Esophagus (tissue), 2 donors: ENCODE measurements at regions not wholly inside any gene's neighbourhood (a gene's known extent, or its start where the extent isn't known, plus 50 kb on each side); places are given as distances from the start of the nearest gene placed in this dataset.

Source experiments
- H3K27ac ChIP-seq, 2 donors: one replicate each; pipeline ENCODE4 v1.5.1; 2013; ENCODE audit warnings: low read depth in 2 of 2, mild to moderate bottlenecking in 2 of 2, inconsistent platforms in 1 of 2, low read length in 1 of 2, moderate library complexity in 1 of 2
- H3K27me3 ChIP-seq, 2 donors: one replicate each; pipeline ENCODE4 v1.6.1; 2013; ENCODE audit warnings: low read length in 2 of 2, control low read depth in 1 of 2, mild to moderate bottlenecking in 1 of 2; ENCODE audit not compliant: insufficient read depth in 2 of 2, control insufficient read depth in 1 of 2
- H3K36me3 ChIP-seq, 2 donors: one replicate each; pipeline ENCODE4 v1.6.1; 2013; ENCODE audit warnings: low read length in 1 of 2; ENCODE audit not compliant: control insufficient read depth in 2 of 2, insufficient read depth in 2 of 2
- H3K4me1 ChIP-seq, 2 donors: one replicate each; pipeline ENCODE4 v1.6.1; 2013; ENCODE audit warnings: low read length in 1 of 2; ENCODE audit not compliant: control insufficient read depth in 2 of 2, insufficient read depth in 2 of 2
- H3K4me3 ChIP-seq, 2 donors: one replicate each; pipeline ENCODE4 v1.5.1; 2013; ENCODE audit warnings: low read length in 2 of 2, mild to moderate bottlenecking in 2 of 2, low read depth in 1 of 2, moderate library complexity in 1 of 2
- H3K9me3 ChIP-seq, 2 donors: one replicate each; pipeline ENCODE4 v1.6.1; 2013; ENCODE audit warnings: mild to moderate bottlenecking in 2 of 2, low read depth in 1 of 2, low read length in 1 of 2, moderate library complexity in 1 of 2; ENCODE audit not compliant: control insufficient read depth in 2 of 2, insufficient read depth in 1 of 2
- WGBS, 2 donors: extraction: QIAGEN DNeasy Blood & Tissue Kit; methylation state at CpG; one replicate each; pipeline ENCODE4 v1.1.7; 2013; 5-methylcytosine and 5-hydroxymethylcytosine counted together
- donor health status: healthy with polysubstance abuse.
- donor health status: Bipolar disorder and iron deficiency.

DNA sequence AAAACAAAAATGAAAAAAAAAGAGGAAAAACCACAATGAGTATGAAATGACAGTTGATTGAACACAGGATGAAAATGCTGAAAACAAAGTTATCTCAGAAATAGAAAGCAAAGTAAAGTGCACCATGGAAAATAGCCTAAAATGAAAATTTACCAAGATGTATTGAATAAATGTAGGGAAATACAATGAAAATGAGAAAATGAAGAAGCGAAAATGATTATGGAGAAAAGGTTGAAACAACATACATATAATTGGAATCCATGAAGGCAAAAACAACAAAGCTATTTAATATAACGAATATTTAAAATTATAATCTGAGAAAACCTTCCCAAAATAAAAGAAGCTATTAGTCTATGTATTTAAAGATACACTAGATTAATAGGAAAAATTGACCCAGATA, 147.4 kb downstream of the TMEM18 start:
- no peak overlapping the region for H3K27ac ChIP-seq
- no peak overlapping the region for H3K4me3 ChIP-seq
- no peaks in the 10 kb centered on the region for H3K4me1 ChIP-seq
- WGBS, 2 donors: 79 to 85% methylated on average over 2 of the region's 2 CpGs
- peaks cover 0 to 4% of the 10 kb centered on the region in 2 donors for H3K9me3 ChIP-seq
- no peaks in the 10 kb centered on the region for H3K27me3 ChIP-seq
- no peaks in the 10 kb centered on the region for H3K36me3 ChIP-seq

DNA sequence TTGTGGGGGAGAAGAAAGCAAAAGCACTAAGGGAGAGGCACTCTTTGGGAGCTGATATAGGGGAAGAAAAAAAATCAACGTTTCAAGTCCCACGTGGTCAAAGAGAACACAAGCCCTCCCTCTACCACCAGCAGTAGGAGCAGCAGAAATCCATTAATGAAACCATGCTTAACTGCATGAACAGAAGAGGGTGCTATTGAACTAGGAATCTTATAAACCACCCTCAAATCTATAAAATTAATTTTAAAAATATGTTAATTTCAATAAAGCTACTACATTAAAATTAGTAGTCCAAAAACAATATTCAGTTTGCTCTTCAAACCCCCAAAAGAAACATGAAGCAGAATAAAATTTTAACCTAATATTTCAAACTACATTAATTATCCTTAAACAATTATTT, 147.8 kb downstream of the TMEM18 start:
- 0 to 1% methylated on average over 2 of the region's 2 CpGs for WGBS, 2 donors
- no peak overlapping the region for H3K27ac ChIP-seq
- H3K4me1 ChIP-seq: no peaks in the 10 kb centered on the region
- H3K4me3 ChIP-seq: no peak overlapping the region
- no peaks in the 10 kb centered on the region for H3K27me3 ChIP-seq
- peaks cover 0 to 4% of the 10 kb centered on the region in 2 donors for H3K9me3 ChIP-seq
- H3K36me3 ChIP-seq: no peaks in the 10 kb centered on the region

DNA sequence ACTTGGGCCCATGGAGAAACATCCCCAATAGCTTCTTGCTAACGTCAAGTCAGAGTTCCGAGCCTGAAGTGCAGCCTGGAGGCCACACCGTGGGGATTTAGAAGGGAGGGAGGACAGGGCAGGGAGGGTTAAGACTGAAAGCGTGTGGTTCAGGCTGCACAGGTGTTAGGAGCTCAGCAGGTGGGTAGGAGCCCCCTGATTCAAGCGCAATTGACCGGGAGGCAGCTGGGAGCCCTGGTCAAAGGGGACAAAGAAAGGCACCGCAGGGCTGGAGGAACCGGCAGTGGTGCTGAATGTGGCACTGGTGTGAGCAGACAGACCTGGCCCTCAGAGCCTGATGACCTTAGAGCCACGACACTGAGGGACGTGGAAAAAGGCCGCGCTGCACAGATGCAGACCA, 149.6 kb downstream of the TMEM18 start:
- WGBS, 2 donors: 64% methylated on average over 12 of the region's 12 CpGs
- Histone ChIP-seq H3K27ac (no peak overlapping the region), H3K4me1 (peaks cover 0 to 3% of the 10 kb centered on the region in 2 donors), H3K9me3 (peaks cover 0 to 4% of the 10 kb centered on the region in 2 donors), H3K27me3 (no peaks in the 10 kb centered on the region), H3K36me3 (no peaks in the 10 kb centered on the region), H3K4me3 (no peak overlapping the region)

DNA sequence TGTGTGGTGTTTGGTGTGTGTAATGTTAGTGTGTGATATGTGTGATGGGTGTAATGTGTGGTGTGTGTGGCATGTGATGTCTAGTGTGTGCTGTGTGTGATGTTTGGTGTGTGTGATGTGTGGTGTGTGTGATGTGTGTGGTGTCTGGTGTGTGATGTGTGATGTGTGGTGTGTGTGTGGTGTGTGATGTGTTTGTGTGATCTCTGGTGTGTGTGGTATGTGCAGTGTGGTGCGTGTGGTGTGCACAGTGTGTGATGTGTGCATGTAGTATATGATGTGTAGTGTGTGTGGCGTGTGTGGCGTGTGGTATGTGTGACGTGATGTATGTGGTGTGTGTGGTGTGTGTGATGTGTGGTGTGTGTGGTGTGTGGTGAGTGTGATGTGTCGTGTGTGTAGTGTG, 150.3 kb downstream of the TMEM18 start:
- peaks cover 0 to 8% of the 10 kb centered on the region in 2 donors for H3K9me3 ChIP-seq
- H3K4me3 ChIP-seq: no peak overlapping the region
- no peaks in the 10 kb centered on the region for H3K27me3 ChIP-seq
- no peaks in the 10 kb centered on the region for H3K36me3 ChIP-seq
- WGBS, 2 donors: 94 to 96% methylated on average over 5 of the region's 5 CpGs
- H3K4me1 ChIP-seq: peaks cover 0 to 3% of the 10 kb centered on the region in 2 donors
- H3K27ac ChIP-seq: no peak overlapping the region

DNA sequence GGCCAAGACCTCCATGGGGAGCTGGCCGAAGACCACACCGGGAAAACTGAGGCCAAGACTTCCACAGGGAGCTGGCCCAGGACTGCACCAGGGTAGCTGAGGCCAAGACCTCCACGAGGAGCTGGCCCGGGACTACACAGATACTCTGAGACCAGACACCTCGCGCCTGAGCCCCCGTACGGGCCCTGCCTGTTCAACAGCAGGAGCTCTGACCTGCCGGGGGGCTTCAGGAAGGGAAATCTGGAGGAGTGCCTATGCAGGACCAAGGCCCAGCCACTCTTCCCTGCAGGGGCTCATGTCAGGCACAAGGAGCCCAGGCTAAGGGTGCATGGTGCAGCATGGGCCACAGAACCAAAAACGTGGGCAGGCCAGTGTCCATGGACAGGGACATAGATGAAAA, 151.6 kb downstream of the TMEM18 start:
- H3K27me3 ChIP-seq: no peaks in the 10 kb centered on the region
- H3K27ac ChIP-seq: no peak overlapping the region
- peaks cover 0 to 9% of the 10 kb centered on the region in 2 donors for H3K9me3 ChIP-seq
- H3K36me3 ChIP-seq: no peaks in the 10 kb centered on the region
- no peak overlapping the region for H3K4me3 ChIP-seq
- 91 to 94% methylated on average over 10 of the region's 10 CpGs for WGBS, 2 donors
- peaks cover 0 to 3% of the 10 kb centered on the region in 2 donors for H3K4me1 ChIP-seq

DNA sequence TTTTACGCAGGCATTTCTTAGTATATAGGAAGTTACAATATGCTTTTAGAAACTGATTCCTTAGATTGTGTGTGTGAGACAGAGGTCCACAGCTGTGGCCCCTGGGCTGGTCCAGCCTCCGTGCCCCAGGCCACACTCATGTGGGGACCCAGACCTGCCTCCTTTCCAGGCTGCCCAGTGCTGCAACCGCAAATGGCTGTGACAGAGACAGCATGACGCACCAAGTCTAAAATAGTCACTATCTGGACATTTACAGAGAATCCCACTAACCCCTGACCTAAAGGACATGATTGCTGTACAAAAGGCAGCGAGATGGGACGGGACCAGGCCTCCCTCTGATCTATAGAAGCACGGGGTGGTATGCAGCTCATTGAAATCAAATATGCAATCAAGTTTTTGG, 152.2 kb downstream of the TMEM18 start:
- no peak overlapping the region for H3K4me3 ChIP-seq
- 84 to 86% methylated on average over 7 of the region's 7 CpGs for WGBS, 2 donors
- no peak overlapping the region for H3K27ac ChIP-seq
- H3K4me1 ChIP-seq: peaks cover 0 to 3% of the 10 kb centered on the region in 2 donors
- no peaks in the 10 kb centered on the region for H3K36me3 ChIP-seq
- no peaks in the 10 kb centered on the region for H3K27me3 ChIP-seq
- peaks cover 0 to 9% of the 10 kb centered on the region in 2 donors for H3K9me3 ChIP-seq

DNA sequence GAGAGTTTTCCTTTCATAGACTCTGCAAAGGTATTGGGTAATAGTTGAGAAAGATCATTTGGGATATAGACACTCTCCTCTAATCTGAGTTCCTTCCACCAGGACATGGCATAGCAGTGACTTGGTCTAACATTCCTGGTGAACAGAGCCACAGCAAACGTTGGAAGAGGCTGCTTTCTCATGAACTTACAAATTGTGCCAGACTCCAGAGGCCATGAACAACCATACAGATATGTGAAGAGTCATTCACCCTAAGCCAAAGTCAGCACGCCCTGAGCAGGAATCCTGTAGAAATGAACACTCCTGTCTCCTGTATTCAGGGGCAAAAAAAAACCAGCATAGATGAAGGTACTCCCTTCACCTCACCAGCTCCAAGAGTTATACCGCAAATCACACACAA, 152.8 kb downstream of the TMEM18 start:
- Histone ChIP-seq H3K27ac (no peak overlapping the region), H3K4me1 (peaks cover 0 to 3% of the 10 kb centered on the region in 2 donors), H3K36me3 (no peaks in the 10 kb centered on the region), H3K27me3 (no peaks in the 10 kb centered on the region), H3K4me3 (no peak overlapping the region), H3K9me3 (peaks cover 0 to 9% of the 10 kb centered on the region in 2 donors)
- WGBS, 2 donors: 56 to 57% methylated on average over 3 of the region's 3 CpGs

DNA sequence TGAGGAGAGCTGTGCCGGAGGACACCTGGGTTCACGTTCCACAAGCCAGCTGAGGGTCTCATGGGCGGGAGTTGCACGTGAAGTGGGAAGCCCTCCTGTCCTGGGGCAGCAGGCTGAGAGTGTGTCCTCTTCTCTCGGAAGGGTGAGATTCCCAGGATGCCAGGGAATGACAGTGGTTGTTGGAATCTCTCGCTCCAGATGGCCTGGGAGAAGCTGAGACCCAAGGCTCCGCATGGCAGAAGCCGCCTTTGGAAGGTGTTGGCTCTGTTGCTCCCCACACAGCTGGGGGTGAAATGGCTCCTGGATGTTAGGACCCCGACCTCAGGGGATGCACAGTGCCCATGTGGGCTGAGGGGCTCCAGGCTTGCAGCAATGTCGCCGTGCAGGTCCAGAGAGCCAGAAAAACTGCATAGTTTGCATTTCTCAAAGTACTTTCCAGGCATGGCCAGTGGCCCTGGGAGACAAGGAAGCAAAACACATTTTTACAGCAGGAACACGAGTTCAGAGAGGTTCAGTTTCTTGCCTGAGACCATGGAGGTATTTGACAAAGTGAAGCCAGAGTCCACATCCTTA, 153.4 kb downstream of the TMEM18 start:
- Histone ChIP-seq H3K27ac (no peak overlapping the region), H3K36me3 (no peaks in the 10 kb centered on the region), H3K9me3 (peaks cover 0 to 9% of the 10 kb centered on the region in 2 donors), H3K27me3 (no peaks in the 10 kb centered on the region), H3K4me1 (peaks cover 0 to 3% of the 10 kb centered on the region in 2 donors), H3K4me3 (no peak overlapping the region)
- 84% methylated on average over 12 of the region's 12 CpGs for WGBS, 2 donors

DNA sequence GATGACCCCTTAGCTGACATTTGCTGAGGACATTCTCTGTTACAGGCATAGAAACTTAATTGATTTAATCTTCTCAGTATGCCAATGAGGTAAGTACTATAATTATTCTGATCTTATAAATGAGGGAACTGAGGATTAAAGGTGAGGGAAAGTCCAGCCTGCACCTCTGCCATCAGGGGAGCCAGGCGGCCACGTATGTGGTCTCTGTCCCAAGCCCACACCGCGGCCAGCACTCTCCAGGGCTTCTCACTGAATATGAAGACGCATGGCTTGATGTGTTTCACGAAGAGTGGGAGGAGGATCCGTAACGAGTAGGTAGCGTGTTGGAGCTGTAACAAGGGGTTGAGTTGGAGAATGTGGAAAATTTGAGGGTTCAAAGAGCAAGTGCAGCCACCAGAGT, 154.4 kb downstream of the TMEM18 start:
- H3K4me1 ChIP-seq: peaks cover 0 to 3% of the 10 kb centered on the region in 2 donors
- no peaks in the 10 kb centered on the region for H3K27me3 ChIP-seq
- no peak overlapping the region for H3K27ac ChIP-seq
- WGBS, 2 donors: 94 to 95% methylated on average over 9 of the region's 9 CpGs
- H3K9me3 ChIP-seq: peaks cover 0 to 9% of the 10 kb centered on the region in 2 donors
- no peaks in the 10 kb centered on the region for H3K36me3 ChIP-seq
- no peak overlapping the region for H3K4me3 ChIP-seq

DNA sequence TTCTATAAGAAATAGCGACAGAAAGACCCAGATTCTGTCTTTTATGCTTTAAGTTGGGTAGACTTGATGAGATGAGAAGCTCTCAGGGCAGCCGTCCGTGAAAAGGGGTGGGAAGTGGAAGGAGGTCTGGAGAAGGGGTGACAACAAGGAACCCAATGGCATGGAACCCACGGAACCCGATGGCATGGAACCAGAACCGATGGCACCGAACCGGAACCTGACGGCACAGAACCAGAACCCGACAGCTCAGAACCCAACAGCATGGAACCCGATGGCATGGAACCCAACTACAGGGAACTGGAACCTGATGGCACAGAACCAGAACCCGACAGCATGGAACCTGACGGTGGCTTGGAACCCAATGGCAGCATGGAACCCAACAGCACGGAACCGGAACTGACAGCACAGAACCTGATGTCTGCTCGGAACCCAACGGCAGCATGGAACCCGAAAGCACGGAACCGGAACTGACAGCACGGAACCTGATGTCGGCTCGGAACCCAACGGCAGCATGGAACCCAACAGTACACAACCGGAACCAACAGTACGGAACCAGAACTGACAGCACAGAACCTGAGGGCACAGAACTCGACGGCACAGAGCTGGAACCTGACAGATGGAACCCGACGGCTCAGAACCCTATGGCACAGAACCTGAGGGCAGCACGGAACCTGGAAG, 155.2 kb downstream of the TMEM18 start:
- WGBS, 2 donors: 96 to 97% methylated on average over 31 of the region's 31 CpGs

More for the DNA sequence above, 155.2 kb downstream of the TMEM18 start:
- Histone ChIP-seq H3K9me3 (peaks cover 0 to 7% of the 10 kb centered on the region in 2 donors), H3K36me3 (no peaks in the 10 kb centered on the region), H3K4me3 (no peak overlapping the region), H3K27me3 (no peaks in the 10 kb centered on the region), H3K27ac (no peak overlapping the region), H3K4me1 (peaks cover 0 to 3% of the 10 kb centered on the region in 2 donors)
